ENCODE measurements at regions not wholly inside any gene's neighbourhood (a gene's known extent, or its start where the extent isn't known, plus 50 kb on each side); places are given as distances from the start of the nearest gene placed in this dataset.

- H3K9ac ChIP-seq (ENCODE audit: low read length): no peak overlapping the region
- no peaks in the 10 kb centered on the region for H3K9me2 ChIP-seq (ENCODE audit: insufficient read depth, low read length)
- H2AFZ ChIP-seq (ENCODE audit: low read depth, low read length): no peak overlapping the region
Measured at GRCh38 chr1:170310951-170311350, 165.2 kb downstream of the NTMT2 start.

DNA sequence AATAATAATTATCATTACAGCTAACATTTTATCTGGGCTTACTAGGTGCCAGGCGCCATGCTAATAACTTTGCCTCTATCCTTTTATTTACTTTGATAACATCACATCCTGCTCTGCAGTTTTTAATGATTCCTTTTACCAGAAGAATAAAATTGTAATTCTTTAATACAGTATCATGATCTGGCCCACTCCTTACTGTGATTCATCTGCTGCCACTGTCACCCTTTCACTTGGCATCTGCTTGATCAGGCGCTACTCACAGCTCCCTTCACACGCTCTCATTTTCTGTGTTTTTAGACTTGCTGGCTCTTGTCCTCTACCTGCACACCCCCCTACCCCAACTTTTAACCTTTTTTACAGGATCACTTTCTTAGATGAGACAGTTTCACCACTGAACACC is 167.5 kb downstream of the NTMT2 start:
- TF ChIP-seq EZH2 (IDR thresholded peaks at IDR 0.05; ENCODE audit: borderline replicate concordance, insufficient read depth, low read length, poor library complexity, severe bottlenecking) (no peak), POLR2AphosphoS5 (IDR thresholded peaks at IDR 0.05) (no peak), MXI1 (conservative IDR thresholded peaks at IDR 0.05; ENCODE audit: poor library complexity, severe bottlenecking) (no peak), SMC3 (conservative IDR thresholded peaks at IDR 0.05; ENCODE audit: poor library complexity) (no peak), RAD21 (conservative IDR thresholded peaks at IDR 0.05) (no peak), EP300 (conservative IDR thresholded peaks at IDR 0.05; ENCODE audit: poor library complexity, severe bottlenecking) (no peak), TAF1 (IDR thresholded peaks at IDR 0.05; ENCODE audit: low read depth) (no peak)
- TF ChIP-seq, protein P1, sequence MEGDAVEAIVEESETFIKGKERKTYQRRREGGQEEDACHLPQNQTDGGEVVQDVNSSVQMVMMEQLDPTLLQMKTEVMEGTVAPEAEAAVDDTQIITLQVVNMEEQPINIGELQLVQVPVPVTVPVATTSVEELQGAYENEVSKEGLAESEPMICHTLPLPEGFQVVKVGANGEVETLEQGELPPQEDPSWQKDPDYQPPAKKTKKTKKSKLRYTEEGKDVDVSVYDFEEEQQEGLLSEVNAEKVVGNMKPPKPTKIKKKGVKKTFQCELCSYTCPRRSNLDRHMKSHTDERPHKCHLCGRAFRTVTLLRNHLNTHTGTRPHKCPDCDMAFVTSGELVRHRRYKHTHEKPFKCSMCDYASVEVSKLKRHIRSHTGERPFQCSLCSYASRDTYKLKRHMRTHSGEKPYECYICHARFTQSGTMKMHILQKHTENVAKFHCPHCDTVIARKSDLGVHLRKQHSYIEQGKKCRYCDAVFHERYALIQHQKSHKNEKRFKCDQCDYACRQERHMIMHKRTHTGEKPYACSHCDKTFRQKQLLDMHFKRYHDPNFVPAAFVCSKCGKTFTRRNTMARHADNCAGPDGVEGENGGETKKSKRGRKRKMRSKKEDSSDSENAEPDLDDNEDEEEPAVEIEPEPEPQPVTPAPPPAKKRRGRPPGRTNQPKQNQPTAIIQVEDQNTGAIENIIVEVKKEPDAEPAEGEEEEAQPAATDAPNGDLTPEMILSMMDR (IDR thresholded peaks at IDR 0.05; ENCODE audit: poor library complexity, severe bottlenecking): no peak
- TF ChIP-seq, protein P2, sequence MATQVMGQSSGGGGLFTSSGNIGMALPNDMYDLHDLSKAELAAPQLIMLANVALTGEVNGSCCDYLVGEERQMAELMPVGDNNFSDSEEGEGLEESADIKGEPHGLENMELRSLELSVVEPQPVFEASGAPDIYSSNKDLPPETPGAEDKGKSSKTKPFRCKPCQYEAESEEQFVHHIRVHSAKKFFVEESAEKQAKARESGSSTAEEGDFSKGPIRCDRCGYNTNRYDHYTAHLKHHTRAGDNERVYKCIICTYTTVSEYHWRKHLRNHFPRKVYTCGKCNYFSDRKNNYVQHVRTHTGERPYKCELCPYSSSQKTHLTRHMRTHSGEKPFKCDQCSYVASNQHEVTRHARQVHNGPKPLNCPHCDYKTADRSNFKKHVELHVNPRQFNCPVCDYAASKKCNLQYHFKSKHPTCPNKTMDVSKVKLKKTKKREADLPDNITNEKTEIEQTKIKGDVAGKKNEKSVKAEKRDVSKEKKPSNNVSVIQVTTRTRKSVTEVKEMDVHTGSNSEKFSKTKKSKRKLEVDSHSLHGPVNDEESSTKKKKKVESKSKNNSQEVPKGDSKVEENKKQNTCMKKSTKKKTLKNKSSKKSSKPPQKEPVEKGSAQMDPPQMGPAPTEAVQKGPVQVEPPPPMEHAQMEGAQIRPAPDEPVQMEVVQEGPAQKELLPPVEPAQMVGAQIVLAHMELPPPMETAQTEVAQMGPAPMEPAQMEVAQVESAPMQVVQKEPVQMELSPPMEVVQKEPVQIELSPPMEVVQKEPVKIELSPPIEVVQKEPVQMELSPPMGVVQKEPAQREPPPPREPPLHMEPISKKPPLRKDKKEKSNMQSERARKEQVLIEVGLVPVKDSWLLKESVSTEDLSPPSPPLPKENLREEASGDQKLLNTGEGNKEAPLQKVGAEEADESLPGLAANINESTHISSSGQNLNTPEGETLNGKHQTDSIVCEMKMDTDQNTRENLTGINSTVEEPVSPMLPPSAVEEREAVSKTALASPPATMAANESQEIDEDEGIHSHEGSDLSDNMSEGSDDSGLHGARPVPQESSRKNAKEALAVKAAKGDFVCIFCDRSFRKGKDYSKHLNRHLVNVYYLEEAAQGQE (IDR thresholded peaks at IDR 0.05; ENCODE audit: borderline replicate concordance): no peak

More at GRCh38 chr1:170310951-170311350, 165.2 kb downstream of the NTMT2 start:
- no peak overlapping the region for H3K27ac ChIP-seq (ENCODE audit: low read length)
- H3K36me3 ChIP-seq (ENCODE audit: insufficient read depth, low read length): no peaks in the 10 kb centered on the region
- no peaks in the 10 kb centered on the region for H4K20me1 ChIP-seq (ENCODE audit: insufficient read depth)
- H3F3A ChIP-seq (ENCODE audit: insufficient read depth, low read length, poor library complexity, severe bottlenecking): no peaks in the 10 kb centered on the region
- H3K79me2 ChIP-seq (replicated peaks; ENCODE audit: insufficient read depth, low read length): no peaks in the 10 kb centered on the region
- H3K4me2 ChIP-seq (ENCODE audit: low read length): no peak overlapping the region
- TF ChIP-seq RAD21 (conservative IDR thresholded peaks at IDR 0.05): no peak
- no peak for TF ChIP-seq MXI1 (conservative IDR thresholded peaks at IDR 0.05; ENCODE audit: poor library complexity, severe bottlenecking)
- no peak for TF ChIP-seq SMC3 (conservative IDR thresholded peaks at IDR 0.05; ENCODE audit: poor library complexity)
- TF ChIP-seq, protein P1 (IDR thresholded peaks at IDR 0.05; ENCODE audit: poor library complexity, severe bottlenecking): no peak
- TF ChIP-seq EZH2 (IDR thresholded peaks at IDR 0.05; ENCODE audit: borderline replicate concordance, insufficient read depth, low read length, poor library complexity, severe bottlenecking): no peak
- TF ChIP-seq, protein P2 (IDR thresholded peaks at IDR 0.05; ENCODE audit: borderline replicate concordance): no peak
- TF ChIP-seq POLR2AphosphoS5 (IDR thresholded peaks at IDR 0.05): no peak
- no peak for TF ChIP-seq TAF1 (IDR thresholded peaks at IDR 0.05; ENCODE audit: low read depth)
- TF ChIP-seq EP300 (conservative IDR thresholded peaks at IDR 0.05; ENCODE audit: poor library complexity, severe bottlenecking): no peak
- no peaks in the 10 kb centered on the region for H3K27me3 ChIP-seq (ENCODE audit: insufficient read depth, low read depth, low read length)
- H3K4me3 ChIP-seq (ENCODE audit: low read length): no peak overlapping the region
- no peaks in the 10 kb centered on the region for H3K9me3 ChIP-seq (ENCODE audit: low read length)

More for the DNA sequence above, 167.5 kb downstream of the NTMT2 start:
- H3K79me2 ChIP-seq (replicated peaks; ENCODE audit: insufficient read depth, low read length): no peaks in the 10 kb centered on the region
- no peak overlapping the region for H2AFZ ChIP-seq (ENCODE audit: low read depth, low read length)
- no peaks in the 10 kb centered on the region for H3F3A ChIP-seq (ENCODE audit: insufficient read depth, low read length, poor library complexity, severe bottlenecking)
- H3K27me3 ChIP-seq (ENCODE audit: insufficient read depth, low read depth, low read length): no peaks in the 10 kb centered on the region
- no peaks in the 10 kb centered on the region for H3K9me3 ChIP-seq (ENCODE audit: low read length)
- no peak overlapping the region for H3K4me2 ChIP-seq (ENCODE audit: low read length)
- no peaks in the 10 kb centered on the region for H3K36me3 ChIP-seq (ENCODE audit: insufficient read depth, low read length)
- H3K9ac ChIP-seq (ENCODE audit: low read length): no peak overlapping the region
- no peaks in the 10 kb centered on the region for H4K20me1 ChIP-seq (ENCODE audit: insufficient read depth)
- no peaks in the 10 kb centered on the region for H3K9me2 ChIP-seq (ENCODE audit: insufficient read depth, low read length)
- no peak overlapping the region for H3K27ac ChIP-seq (ENCODE audit: low read length)
- H3K4me3 ChIP-seq (ENCODE audit: low read length): no peak overlapping the region

Data from neural cell (in vitro differentiated cells).